ENCODE measurements at regions not wholly inside any gene's neighbourhood (a gene's known extent, or its start where the extent isn't known, plus 50 kb on each side); places are given as distances from the start of the nearest gene placed in this dataset.
"Not testable (repeated sequence)": the region's sequence is repeated elsewhere in the genome, so short reads cannot be mapped to it uniquely, and the experiment has no call there.

DNA sequence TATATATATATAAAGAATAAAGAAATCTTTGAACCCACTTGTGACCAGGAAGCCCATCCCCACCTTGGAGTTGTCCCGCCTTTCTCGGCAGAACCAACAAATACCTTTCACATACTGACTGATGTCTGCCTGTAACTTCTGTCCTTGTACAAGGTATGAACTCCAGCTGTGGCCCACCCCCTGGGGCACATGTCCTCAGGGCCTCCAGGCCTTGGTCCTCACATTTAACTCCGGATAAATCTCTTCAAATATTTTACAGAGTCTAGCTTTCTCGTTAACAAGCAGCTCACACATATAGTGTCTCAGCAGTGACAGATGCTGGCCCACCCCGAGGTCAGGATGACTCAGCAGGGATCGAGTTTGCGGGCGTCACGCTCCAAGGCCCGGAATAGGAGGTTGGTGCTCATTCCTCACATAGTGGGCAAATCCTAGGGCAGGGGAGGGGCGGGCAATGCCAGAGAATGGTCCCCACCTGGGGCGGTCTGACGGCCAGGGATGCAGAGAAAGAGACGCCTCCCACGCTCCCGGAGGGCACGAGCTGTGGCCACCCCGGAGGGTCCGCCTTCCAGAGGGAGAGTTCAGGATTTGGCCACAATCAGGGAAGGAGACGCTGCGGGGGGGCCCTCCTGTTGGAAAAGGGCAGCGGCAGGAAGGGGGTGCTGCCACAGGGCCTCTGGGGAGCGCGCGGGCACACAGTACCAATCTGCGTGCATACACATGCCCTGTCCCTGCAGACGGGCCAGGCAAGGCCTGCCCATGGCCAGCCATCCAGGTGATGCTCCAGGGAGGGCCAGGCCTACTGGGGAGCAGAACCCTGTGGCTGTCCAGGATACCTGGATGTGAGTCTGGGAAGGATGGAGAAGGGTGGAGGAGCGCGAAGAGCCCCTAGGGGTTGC lies 87.8 kb upstream of the METTL9 start:
- peaks cover 65% of the 10 kb centered on the region for H3K4me1 ChIP-seq (ENCODE audit: control insufficient read depth, insufficient read depth, low read depth, low read length)
- peaks cover 3 to 27% of the 10 kb centered on the region in 2 experiments for H3K36me3 ChIP-seq (ENCODE audit: control insufficient read depth in 1 of 2, insufficient read depth in 2 of 2, low read depth in 1 of 2, low read length in 2 of 2)
- H4K91ac ChIP-seq (ENCODE audit: low read length), result peak overlapping the region; percentile 83
- H2BK12ac ChIP-seq (ENCODE audit: low read length in 2 of 2), result peak overlapping the region in 1 of 2 experiments; percentile 29
- H2AK5ac ChIP-seq (ENCODE audit: low read length, severe bottlenecking), result peak overlapping the region; percentile 33
- not testable (repeated sequence) for H2AFZ ChIP-seq (ENCODE audit: low read depth, low read length); H2BK15ac ChIP-seq (ENCODE audit: low read depth, poor library complexity, severe bottlenecking); H3K4ac ChIP-seq (ENCODE audit: low read depth in 1 of 2, low read length in 2 of 2); H3K14ac ChIP-seq (ENCODE audit: low read length in 2 of 2); H3K4me3 ChIP-seq (ENCODE audit: insufficient read depth in 1 of 2, low read depth in 1 of 2, low read length in 2 of 2); H3K27me3 ChIP-seq (ENCODE audit: control insufficient read depth in 1 of 2, insufficient read depth in 1 of 2, low read length in 2 of 2); H3K9me3 ChIP-seq (ENCODE audit: control insufficient read depth, low read length); H3K79me1 ChIP-seq (replicated peaks; ENCODE audit: low read length, poor library complexity, severe bottlenecking); H3K23ac ChIP-seq (ENCODE audit: low read length in 2 of 2)
- peak overlapping the region; percentile 79 for H2BK120ac ChIP-seq (ENCODE audit: low read depth, low read length)
- H4K8ac ChIP-seq (ENCODE audit: low read length), result peak overlapping the region; percentile 84
- WGBS, result 51% methylated on average over 29 of the region's 29 CpGs
- H3K18ac ChIP-seq (ENCODE audit: low read depth in 1 of 2, low read length in 2 of 2), result peak overlapping the region; percentile 37 to 43
- peak overlapping the region; percentile 54 for H3K9ac ChIP-seq (ENCODE audit: low read length)
- peak overlapping the region; percentile 71 for H2BK5ac ChIP-seq (ENCODE audit: low read depth, low read length, poor library complexity, severe bottlenecking)
- peak overlapping the region; percentile 85 for H3K27ac ChIP-seq (ENCODE audit: low read length, poor library complexity, severe bottlenecking)
- peak overlapping the region; percentile 57 for H3K4me2 ChIP-seq (ENCODE audit: low read length, poor library complexity, severe bottlenecking)
- peak; percentile 70 for DNase-seq

DNA sequence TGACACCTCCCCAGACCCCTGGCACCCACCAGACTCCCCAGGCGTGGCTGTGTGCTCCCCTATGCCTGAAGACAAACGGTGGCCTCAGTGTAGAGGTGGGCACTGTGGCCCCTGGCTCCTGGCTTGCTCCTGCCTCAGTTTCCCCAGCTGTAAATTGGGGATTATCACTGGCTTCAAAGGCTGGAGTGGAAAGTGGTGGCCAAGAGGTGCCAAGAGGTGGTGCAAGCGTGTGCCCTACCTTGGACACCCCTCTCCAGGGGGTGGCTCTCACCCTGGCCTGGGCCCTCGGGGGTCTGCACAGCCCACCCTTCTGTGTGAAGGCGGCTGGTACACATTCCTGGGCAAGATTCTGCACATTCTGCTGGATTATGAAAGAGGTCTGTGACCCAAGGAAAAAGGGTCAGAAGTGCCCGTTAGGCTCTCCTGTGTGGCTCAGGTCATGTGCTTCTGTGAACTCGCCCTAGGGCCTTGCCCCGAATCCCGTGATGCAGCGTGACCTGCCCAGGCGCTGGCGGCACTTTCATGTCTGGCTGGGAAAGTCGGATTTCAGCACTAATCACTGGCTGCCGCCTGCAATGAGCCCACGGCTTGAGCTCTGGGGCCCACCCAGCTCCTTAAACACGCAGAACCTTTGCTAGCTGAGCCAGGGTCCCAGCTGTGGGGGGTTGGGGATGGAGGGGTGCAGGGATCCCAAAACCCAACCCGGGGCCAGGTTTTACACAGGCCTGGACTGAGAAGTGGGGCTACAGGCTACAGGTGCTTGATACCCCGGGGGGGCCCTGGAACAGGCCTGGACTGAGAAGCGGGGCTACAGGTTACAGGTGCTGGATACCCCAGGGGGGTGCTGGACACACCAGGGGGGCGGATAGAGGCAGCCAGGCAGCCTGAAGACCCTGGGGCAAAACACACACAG lies 86.8 kb upstream of the METTL9 start:
- not testable (repeated sequence) for H3K79me1 ChIP-seq (replicated peaks; ENCODE audit: low read length, poor library complexity, severe bottlenecking); H2BK15ac ChIP-seq (ENCODE audit: low read depth, poor library complexity, severe bottlenecking); H4K8ac ChIP-seq (ENCODE audit: low read length); H3K4me3 ChIP-seq (ENCODE audit: insufficient read depth in 1 of 2, low read depth in 1 of 2, low read length in 2 of 2); H2AFZ ChIP-seq (ENCODE audit: low read depth, low read length); H3K27me3 ChIP-seq (ENCODE audit: control insufficient read depth in 1 of 2, insufficient read depth in 1 of 2, low read length in 2 of 2); H3K9me3 ChIP-seq (ENCODE audit: control insufficient read depth, low read length); H3K4me2 ChIP-seq (ENCODE audit: low read length, poor library complexity, severe bottlenecking); H2BK5ac ChIP-seq (ENCODE audit: low read depth, low read length, poor library complexity, severe bottlenecking); H3K27ac ChIP-seq (ENCODE audit: low read length, poor library complexity, severe bottlenecking); DNase-seq; H3K14ac ChIP-seq (ENCODE audit: low read length in 2 of 2); H3K23ac ChIP-seq (ENCODE audit: low read length in 2 of 2); H3K4ac ChIP-seq (ENCODE audit: low read depth in 1 of 2, low read length in 2 of 2)
- Histone ChIP-seq H3K9ac (ENCODE audit: low read length) (peak overlapping the region; percentile 21), H2BK12ac (ENCODE audit: low read length in 2 of 2) (peak overlapping the region in 1 of 2 experiments; percentile 50), H3K36me3 (ENCODE audit: control insufficient read depth in 1 of 2, insufficient read depth in 2 of 2, low read depth in 1 of 2, low read length in 2 of 2) (peaks cover 3 to 21% of the 10 kb centered on the region in 2 experiments), H3K4me1 (ENCODE audit: control insufficient read depth, insufficient read depth, low read depth, low read length) (peaks cover 59% of the 10 kb centered on the region), H4K91ac (ENCODE audit: low read length) (peak overlapping the region; percentile 65), H3K18ac (ENCODE audit: low read depth in 1 of 2, low read length in 2 of 2) (peak overlapping the region; percentile 21 to 48), H2BK120ac (ENCODE audit: low read depth, low read length) (peak overlapping the region; percentile 34), H2AK5ac (ENCODE audit: low read length, severe bottlenecking) (peak overlapping the region; percentile 33)
- WGBS, result 86% methylated on average over 15 of the region's 20 CpGs

DNA sequence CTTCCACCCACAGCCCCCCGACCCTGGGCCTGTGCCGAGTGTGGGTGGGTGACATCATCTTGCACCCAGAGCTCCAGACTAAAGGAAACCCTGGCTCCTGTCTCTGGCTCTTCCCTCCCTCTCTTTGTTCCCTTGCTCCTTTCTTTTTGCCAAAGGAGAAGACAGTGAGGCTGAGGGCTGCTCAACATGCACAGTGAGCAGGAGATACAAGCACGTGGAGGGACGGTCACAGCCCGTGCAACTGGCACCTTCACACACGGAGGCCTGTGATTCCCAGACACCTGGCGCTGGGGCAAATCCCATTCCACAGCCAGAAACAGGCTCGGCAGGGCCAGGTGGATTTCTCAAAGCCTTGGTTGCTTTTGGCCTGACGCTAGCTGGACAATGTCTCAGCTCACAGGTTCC lies 86.0 kb upstream of the METTL9 start:
- WGBS, result 77% methylated on average over 9 of the region's 9 CpGs
- H3K23ac ChIP-seq (ENCODE audit: low read length in 2 of 2); H3K79me1 ChIP-seq (replicated peaks; ENCODE audit: low read length, poor library complexity, severe bottlenecking); H2BK15ac ChIP-seq (ENCODE audit: low read depth, poor library complexity, severe bottlenecking); H3K9me3 ChIP-seq (ENCODE audit: control insufficient read depth, low read length); H2BK5ac ChIP-seq (ENCODE audit: low read depth, low read length, poor library complexity, severe bottlenecking); H4K91ac ChIP-seq (ENCODE audit: low read length); H3K4me2 ChIP-seq (ENCODE audit: low read length, poor library complexity, severe bottlenecking); H2BK120ac ChIP-seq (ENCODE audit: low read depth, low read length); H3K4ac ChIP-seq (ENCODE audit: low read depth in 1 of 2, low read length in 2 of 2); DNase-seq; H3K27me3 ChIP-seq (ENCODE audit: control insufficient read depth in 1 of 2, insufficient read depth in 1 of 2, low read length in 2 of 2); H2AFZ ChIP-seq (ENCODE audit: low read depth, low read length); H4K8ac ChIP-seq (ENCODE audit: low read length); H3K27ac ChIP-seq (ENCODE audit: low read length, poor library complexity, severe bottlenecking): not testable (repeated sequence)
- Histone ChIP-seq H3K14ac (ENCODE audit: low read length in 2 of 2) (peak overlapping the region in 1 of 2 experiments; percentile 9), H3K9ac (ENCODE audit: low read length) (peak overlapping the region; percentile 50), H2BK12ac (ENCODE audit: low read length in 2 of 2) (peak overlapping the region in 1 of 2 experiments; percentile 12), H3K4me3 (ENCODE audit: insufficient read depth in 1 of 2, low read depth in 1 of 2, low read length in 2 of 2) (peak overlapping the region in 1 of 2 experiments; percentile 4), H3K4me1 (ENCODE audit: control insufficient read depth, insufficient read depth, low read depth, low read length) (peaks cover 52% of the 10 kb centered on the region), H3K36me3 (ENCODE audit: control insufficient read depth in 1 of 2, insufficient read depth in 2 of 2, low read depth in 1 of 2, low read length in 2 of 2) (peaks cover 3 to 15% of the 10 kb centered on the region in 2 experiments), H3K18ac (ENCODE audit: low read depth in 1 of 2, low read length in 2 of 2) (peak overlapping the region in 1 of 2 experiments; percentile 6), H2AK5ac (ENCODE audit: low read length, severe bottlenecking) (peak overlapping the region; percentile 2)
